TTC549 (cell line): ENCODE measurements at regions not wholly inside any gene's neighbourhood (a gene's known extent, or its start where the extent isn't known, plus 50 kb on each side); places are given as distances from the start of the nearest gene placed in this dataset.

Experiments
- FAIRE-seq: peaks from 2 replicates; lab custom pipeline; 2012; peaks lifted over from hg19 to GRCh38; lab: Jason Lieb, UNC

- FAIRE-seq, result no peak
These were observed 1186.3 kb downstream of the EFNB2 start for GRCh38 chr13:105349082-105349723.

- no peak for FAIRE-seq
These were observed 1189.2 kb downstream of the EFNB2 start for GRCh38 chr13:105346141-105346775.

DNA sequence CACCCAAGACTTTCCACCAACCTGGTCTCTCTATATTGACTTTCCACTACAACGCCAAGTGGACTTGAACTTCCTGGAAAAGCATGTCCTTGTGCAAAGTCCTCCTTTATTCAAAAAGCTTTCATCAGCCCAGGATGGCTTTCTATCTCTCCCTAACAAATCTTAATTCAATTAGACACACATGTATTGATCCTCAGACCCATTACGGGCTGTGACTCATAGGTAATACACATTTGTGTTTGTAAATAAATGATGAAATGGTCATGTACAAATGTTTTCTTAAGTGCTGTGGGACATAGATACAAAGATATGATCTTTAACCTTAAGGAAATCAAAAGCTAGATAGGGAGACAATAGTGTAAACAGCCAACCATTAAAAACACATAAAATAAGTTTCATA, 1189.7 kb downstream of the EFNB2 start:
- FAIRE-seq, result no peak

DNA sequence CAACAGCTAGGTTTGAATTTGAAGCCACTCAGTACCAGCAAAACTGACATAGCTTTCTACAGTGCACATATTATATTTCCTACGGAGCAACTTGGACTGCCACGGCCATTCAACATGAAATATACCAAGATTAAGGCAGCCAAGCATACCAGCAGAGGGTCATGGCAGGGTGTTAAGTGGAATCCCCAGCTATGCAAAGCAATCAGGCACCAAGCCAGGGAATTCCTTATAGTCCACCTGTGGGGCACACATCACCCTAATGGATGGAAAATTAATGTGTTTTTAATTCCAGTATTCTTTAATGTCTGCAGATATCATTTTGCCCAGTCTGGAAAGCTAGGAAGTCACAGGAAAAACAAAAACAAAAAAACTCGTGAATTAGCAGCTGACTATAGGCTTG, 1190.3 kb downstream of the EFNB2 start:
- FAIRE-seq, result no peak

DNA sequence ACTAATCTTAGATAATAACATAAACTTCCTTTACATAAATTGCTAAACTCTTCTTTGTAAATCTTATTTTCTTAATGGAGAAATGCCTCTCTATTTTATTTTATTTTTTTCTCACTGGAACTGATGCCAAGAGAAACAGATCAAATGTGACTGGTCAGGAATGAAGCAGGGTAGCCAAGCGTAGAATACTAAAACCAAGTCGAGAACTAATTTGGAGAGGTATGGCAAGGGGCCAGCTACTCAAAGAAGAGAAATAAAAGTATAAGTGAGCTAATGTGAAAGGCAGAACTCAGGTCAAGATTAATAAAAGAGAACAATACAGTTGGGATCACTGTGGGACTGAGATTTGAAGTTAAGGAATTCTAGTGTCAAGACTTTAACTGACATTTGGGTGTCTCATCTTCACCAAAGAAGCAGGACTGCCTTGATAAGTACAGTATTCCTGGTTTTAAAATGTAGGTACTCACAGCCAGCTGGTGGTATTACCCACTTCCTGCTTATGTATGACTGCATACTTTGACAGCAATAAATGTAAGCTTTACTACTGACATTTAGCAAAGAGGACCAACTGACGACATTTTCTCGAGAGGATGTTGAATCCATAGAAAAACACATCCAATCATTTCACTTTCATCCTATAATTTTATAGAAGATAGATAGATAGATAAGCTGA, 1192.2 kb downstream of the EFNB2 start:
- FAIRE-seq, result no peak

DNA sequence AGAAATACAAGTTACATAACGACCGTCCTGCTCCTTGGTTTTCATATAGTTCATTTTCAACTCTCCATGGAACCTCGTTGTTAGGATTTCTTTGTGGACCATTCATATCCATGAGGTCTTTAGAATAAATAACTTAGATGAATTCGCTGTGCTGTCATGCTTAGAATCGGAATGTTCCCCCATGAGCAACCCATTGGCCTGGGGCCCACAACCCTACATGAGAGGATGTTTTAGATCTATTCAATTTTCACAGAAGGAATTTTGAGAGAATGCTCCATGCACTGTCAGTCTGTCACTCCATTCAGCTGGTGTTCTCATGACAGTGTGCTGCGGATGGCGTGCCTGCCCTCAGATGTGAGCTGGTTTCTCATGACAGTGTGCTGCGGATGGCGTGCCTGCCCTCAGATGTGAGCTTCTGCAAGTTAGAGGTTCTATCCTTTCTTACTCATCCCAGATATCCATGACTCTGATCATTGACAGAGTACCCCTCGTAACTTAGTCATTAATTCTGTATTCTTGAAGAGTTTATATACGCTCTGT, 1193.1 kb downstream of the EFNB2 start:
- no peak for FAIRE-seq

DNA sequence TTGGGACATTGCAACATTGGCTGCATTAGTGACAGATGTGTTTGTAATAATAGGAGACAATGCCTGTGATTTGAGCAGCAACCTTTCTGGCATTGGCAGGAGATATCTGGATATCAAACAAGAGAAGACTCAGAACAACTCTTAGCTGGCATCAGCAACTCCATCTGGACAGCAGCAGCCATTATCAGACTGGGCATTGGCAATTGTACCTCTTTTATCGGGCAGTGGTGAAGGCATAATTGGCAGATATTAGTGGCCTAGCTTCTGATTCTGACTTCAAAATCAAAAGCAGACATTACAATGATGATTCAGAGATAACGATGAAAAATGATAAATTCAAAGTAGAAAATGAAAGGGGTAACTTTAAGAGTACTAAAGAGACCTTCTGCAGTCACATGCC, 1193.7 kb downstream of the EFNB2 start:
- no peak for FAIRE-seq

- FAIRE-seq, result no peak
These were observed 1194.2 kb downstream of the EFNB2 start for GRCh38 chr13:105341256-105341655.

DNA sequence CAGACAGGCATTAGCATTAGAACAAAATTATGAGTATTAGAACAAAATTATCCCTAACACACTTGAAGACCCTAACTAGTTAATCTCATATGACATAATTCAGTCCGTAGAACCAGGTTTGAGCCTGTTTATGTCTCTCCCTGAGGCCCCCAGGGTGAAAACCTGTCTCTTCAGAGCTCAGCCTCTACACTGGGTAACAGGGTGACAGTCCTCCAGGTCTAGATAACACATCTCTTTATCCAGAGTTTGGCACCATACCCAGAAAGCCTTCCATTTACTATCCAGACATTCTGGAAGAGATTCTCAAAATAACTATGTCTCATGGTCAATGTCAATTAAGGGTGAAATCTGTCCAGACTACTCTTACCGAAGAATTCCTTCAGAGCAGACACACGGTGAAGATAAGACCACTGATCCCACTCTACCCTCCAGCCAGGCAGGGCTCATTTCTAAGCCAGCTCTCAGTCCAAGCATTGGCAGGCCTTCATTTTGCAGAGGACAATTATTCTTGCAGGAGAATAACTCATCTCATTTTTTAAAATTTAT, 1195.3 kb downstream of the EFNB2 start:
- no peak for FAIRE-seq

DNA sequence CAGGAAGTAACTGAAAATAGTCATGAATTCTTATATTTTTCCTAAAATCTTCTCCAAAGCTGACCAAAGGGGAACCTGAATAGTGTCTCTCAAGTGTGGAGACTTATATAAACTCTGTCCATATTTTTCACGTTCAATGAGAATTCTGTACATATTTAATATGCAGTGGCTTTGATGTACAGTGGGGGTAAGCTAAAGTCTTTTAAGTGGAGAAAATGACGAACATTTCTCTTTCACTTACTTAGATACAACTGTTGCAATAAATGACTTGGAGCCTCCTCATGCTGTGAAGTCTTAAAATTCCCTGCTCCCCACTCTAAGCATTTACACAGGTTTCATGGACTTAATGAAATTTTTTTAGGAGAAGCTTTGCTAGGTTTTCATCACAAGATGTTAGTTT, 1196.7 kb downstream of the EFNB2 start:
- no peak for FAIRE-seq

GRCh38 chr13:105338006-105338405, 1197.5 kb downstream of the EFNB2 start:
- FAIRE-seq, result no peak

DNA sequence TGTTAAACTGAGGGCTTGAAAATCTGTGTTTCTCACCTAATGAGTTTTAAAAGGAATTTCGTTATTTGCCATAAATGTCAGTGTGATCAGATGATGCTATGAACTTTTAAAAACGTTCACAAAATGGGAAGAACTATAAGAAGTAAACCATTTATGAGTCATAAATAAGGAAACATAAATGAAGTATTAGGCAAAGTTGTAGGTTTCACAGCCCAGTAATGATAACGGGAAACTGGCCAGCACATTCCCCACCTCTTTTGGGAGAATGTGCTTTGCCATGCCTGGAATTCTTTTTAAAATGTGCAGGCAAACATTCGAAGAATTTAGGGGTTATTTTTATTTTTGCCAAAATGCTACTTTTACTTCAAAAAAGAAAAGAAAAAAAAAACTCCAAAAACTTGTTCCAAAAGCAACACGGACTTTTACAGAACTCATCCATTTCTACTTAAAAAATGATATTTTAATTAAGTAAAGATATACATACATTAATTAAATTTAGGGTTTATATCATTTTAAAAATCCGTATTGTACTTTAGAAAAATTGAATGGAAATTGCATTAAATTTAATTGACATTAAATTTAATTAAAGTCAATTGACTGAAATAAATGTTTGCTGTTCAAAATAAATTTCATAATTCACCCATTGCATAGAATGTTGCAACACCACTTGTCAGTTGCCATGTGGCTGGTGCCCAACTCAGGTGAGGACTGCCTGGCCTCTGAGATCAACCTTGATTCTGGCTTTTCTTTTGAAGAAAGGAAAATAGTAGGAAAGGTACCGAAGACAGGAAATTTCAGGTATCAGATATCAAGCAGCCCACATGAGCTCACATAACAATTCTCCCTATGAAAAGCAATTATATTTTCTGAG, 1198.5 kb downstream of the EFNB2 start:
- no peak for FAIRE-seq

DNA sequence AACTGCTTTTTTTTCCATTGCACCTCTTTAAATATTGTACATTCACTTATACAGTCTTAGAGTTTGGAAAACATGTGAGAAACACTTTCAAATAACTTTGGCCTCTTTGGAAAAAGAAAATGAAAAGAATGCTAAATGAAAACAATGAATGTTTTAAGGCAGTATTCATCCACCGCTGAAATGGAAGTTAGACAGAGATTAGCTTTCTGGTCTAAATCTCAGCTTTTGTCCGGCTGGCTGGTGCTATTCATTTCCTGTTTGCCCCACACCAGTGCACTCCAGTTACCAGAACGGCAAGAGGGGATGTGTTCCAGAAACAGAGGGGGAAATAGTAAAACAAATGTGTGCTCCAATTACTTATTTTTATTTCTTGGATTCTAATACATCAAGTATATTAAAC, 1201.3 kb downstream of the EFNB2 start:
- no peak for FAIRE-seq

DNA sequence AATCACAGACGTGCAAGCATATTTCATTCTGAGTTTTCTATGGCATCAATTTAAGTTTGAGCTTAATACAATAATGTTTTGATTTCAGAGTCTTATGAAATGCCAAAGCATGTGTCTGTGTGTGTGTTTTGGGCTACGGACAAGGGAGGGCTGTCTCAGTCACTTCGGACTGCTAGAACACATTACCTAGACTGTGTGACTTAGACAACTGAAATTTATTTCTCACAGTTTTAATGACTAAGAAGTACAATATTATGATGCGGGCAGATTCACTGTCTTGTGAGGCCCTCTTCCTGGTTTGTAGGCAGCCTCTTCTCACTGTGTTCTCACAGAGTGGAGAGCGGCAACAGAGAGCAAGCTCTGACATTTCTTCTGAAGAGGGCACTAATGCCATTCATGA, 1202.0 kb downstream of the EFNB2 start:
- FAIRE-seq, result no peak

DNA sequence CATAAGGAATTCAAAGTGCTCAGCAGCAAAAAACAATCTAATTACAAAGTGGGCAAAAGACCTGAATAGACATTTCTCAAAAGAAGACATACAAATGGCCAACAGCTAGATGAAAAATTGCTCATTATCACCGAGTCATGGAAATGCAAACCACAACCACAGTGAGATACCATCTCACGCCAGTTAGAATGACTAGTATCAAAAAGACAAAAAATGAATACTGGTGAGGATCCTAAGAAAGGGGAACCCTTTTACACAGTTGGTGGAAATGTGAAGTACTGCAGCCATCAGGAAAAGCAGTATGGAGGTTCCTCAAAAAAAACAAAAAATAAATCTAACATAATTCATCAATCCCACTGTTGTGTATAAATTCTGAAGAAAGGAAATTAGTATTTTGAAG, 1206.1 kb downstream of the EFNB2 start:
- FAIRE-seq, result no peak

- FAIRE-seq, result no peak
These were observed 1207.2 kb downstream of the EFNB2 start for GRCh38 chr13:105328212-105328611.

- FAIRE-seq, result no peak
These were observed 1207.8 kb downstream of the EFNB2 start for GRCh38 chr13:105327581-105328126.

GRCh38 chr13:105319875-105320274, 1215.6 kb downstream of the EFNB2 start:
- FAIRE-seq, result no peak

GRCh38 chr13:105316731-105317130, 1218.7 kb downstream of the EFNB2 start:
- FAIRE-seq, result no peak

DNA sequence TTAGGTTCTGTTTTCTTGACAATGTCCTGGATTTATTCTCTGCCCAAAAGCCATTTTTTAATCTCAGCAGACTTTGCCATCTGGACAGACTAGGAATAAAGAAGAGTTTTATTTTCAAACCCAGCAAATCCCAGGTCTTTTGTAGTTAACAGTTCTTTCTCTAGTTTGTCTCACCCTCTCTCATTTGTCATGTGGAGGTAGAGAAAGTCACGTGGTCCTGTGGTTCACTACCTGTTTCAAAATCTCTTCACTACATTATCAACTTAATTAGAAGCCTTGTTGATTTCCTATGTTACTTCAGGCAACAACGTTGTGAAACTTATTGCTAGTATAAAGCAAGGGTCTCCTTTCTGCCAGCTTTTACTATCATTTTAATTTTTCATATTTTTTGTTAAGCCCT, 1222.6 kb downstream of the EFNB2 start:
- FAIRE-seq, result no peak

DNA sequence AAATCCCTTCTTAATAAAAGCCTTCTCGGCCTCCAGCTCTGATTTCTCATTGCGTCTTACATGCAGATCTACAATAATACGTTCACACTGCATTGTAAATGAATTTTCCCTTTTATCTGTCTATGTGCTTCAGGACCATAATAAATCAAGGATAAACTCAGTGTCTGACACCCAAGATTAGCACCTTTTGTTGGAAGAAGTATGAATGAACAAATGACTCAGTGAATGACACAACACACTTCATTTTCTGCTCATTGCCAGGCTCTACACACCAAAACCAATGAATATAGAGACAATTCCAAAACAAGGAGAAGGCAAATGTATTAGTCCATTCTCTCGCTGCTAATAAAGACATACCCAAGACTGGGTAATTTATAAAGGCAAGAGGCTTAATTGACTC, 1224.4 kb downstream of the EFNB2 start:
- FAIRE-seq, result no peak

DNA sequence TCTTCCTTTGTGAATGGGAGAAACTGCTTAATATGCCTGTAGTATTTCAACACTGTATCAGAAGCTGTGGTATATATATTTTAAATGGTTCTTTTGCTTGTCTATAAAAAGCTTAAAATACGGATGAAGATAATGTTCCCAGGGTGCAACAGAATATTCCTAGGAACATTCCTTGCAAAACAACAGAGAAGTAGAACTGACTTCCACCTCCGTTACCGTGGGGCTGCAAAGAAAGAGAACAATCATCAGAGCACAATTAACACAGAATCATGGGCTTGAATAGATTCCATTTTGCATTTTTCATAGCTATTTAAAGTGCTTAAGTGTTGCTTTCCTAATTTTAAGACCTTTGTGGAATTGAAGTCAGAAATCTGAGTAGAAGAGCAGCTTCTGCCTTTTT, 1227.7 kb downstream of the EFNB2 start:
- no peak for FAIRE-seq
